Mesenchymal stem cell (in vitro differentiated cells and primary cell): ENCODE measurements at regions not wholly inside any gene's neighbourhood (a gene's known extent, or its start where the extent isn't known, plus 50 kb on each side); places are given as distances from the start of the nearest gene placed in this dataset.
"Not testable (repeated sequence)": the region's sequence is repeated elsewhere in the genome, so short reads cannot be mapped to it uniquely, and the experiment has no call there.

Source experiments
- DNase-seq: peaks from one replicate; pipeline ENCODE4 v3.0.0-alpha.2; 2013
- H2AFZ ChIP-seq: one replicate; pipeline ENCODE4 v1.6.1; 2013; ENCODE audit warnings: low read depth, mild to moderate bottlenecking, control low read depth, inconsistent platforms, low read length, moderate library complexity
- H2AK5ac ChIP-seq: 2 replicates; pipeline ENCODE4 v1.6.1; 2013; ENCODE audit warnings: low read length, moderate library complexity, mild to moderate bottlenecking, inconsistent platforms; ENCODE audit not compliant: severe bottlenecking
- H2BK120ac ChIP-seq: one replicate; pipeline ENCODE4 v1.6.1; 2013; ENCODE audit warnings: low read depth, mild to moderate bottlenecking, inconsistent platforms, low read length, moderate library complexity
- H2BK12ac ChIP-seq, 2 experiments: one replicate each; pipeline ENCODE4 v1.6.1; 2013; ENCODE audit warnings: inconsistent platforms in 2 of 2, low read length in 2 of 2, mild to moderate bottlenecking in 2 of 2, moderate library complexity in 2 of 2, control low read depth in 1 of 2
- H2BK15ac ChIP-seq: one replicate; pipeline ENCODE4 v1.6.1; 2013; ENCODE audit warnings: mild to moderate bottlenecking, low read depth, inconsistent platforms; ENCODE audit not compliant: poor library complexity, severe bottlenecking
- H2BK5ac ChIP-seq: 2 replicates; pipeline ENCODE4 v1.6.1; 2013; ENCODE audit warnings: low read depth, mild to moderate bottlenecking, low read length, control low read depth, inconsistent platforms; ENCODE audit not compliant: poor library complexity, severe bottlenecking
- H3K14ac ChIP-seq, 2 experiments: one replicate each; pipeline ENCODE4 v1.6.1; 2013; ENCODE audit warnings: inconsistent platforms in 2 of 2, low read length in 2 of 2, control low read depth in 1 of 2, mild to moderate bottlenecking in 1 of 2, moderate library complexity in 1 of 2
- H3K18ac ChIP-seq, 2 experiments: one replicate each; pipeline ENCODE4 v1.6.1; 2013; ENCODE audit warnings: inconsistent platforms in 2 of 2, low read length in 2 of 2, control low read depth in 1 of 2, low read depth in 1 of 2, mild to moderate bottlenecking in 1 of 2
- H3K23ac ChIP-seq, 2 experiments: one replicate each; pipeline ENCODE4 v1.6.1; 2013; ENCODE audit warnings: inconsistent platforms in 2 of 2, low read length in 2 of 2, mild to moderate bottlenecking in 2 of 2, moderate library complexity in 2 of 2, control low read depth in 1 of 2
- H3K27ac ChIP-seq: 2 replicates; pipeline ENCODE4 v1.5.1; 2013; ENCODE audit warnings: mild to moderate bottlenecking, moderate library complexity, low read length, control low read depth, inconsistent platforms; ENCODE audit not compliant: poor library complexity, severe bottlenecking
- H3K27me3 ChIP-seq, 2 experiments: 2 replicates each; pipeline versions ENCODE4 v1.6.1 to v1.7.0; 2013; ENCODE audit warnings: low read length in 2 of 2, mild to moderate bottlenecking in 2 of 2, moderate library complexity in 2 of 2, control low read depth in 1 of 2, inconsistent platforms in 1 of 2; ENCODE audit not compliant: control insufficient read depth in 1 of 2, insufficient read depth in 1 of 2
- H3K36me3 ChIP-seq, 2 experiments: 2 replicates each; pipeline versions ENCODE4 v1.6.1 to v1.7.0; 2013; ENCODE audit warnings: low read length in 2 of 2, control low read depth in 1 of 2, inconsistent platforms in 1 of 2, low read depth in 1 of 2, mild to moderate bottlenecking in 1 of 2; ENCODE audit not compliant: insufficient read depth in 2 of 2, control insufficient read depth in 1 of 2
- H3K4ac ChIP-seq, 2 experiments: one replicate each; pipeline ENCODE4 v1.6.1; 2013; ENCODE audit warnings: inconsistent platforms in 2 of 2, low read length in 2 of 2, mild to moderate bottlenecking in 2 of 2, moderate library complexity in 2 of 2, control low read depth in 1 of 2, low read depth in 1 of 2
- H3K4me1 ChIP-seq: 2 replicates; pipeline ENCODE4 v1.6.1; 2013; ENCODE audit warnings: low read depth, low read length, control low read depth; ENCODE audit not compliant: control insufficient read depth, insufficient read depth
- H3K4me2 ChIP-seq: 2 replicates; pipeline ENCODE4 v1.6.1; 2013; ENCODE audit warnings: low read length, mild to moderate bottlenecking, inconsistent platforms; ENCODE audit not compliant: poor library complexity, severe bottlenecking
- H3K4me3 ChIP-seq, 2 experiments: 2 replicates each; pipeline versions ENCODE4 v1.5.1 to v1.7.0; 2013; ENCODE audit warnings: low read length in 2 of 2, mild to moderate bottlenecking in 2 of 2, control low read depth in 1 of 2, low read depth in 1 of 2; ENCODE audit not compliant: insufficient read depth in 1 of 2
- H3K79me1 ChIP-seq: replicated peaks from 2 replicates; pipeline ENCODE4 v1.6.1; 2013; ENCODE audit warnings: mild to moderate bottlenecking, control low read depth, low read length, inconsistent platforms; ENCODE audit not compliant: poor library complexity, severe bottlenecking
- H3K9ac ChIP-seq: 2 replicates; pipeline ENCODE4 v1.7.0; 2013; ENCODE audit warnings: mild to moderate bottlenecking, low read length, moderate library complexity
- H3K9me3 ChIP-seq: 2 replicates; pipeline ENCODE4 v1.7.0; 2013; ENCODE audit warnings: mild to moderate bottlenecking, low read length; ENCODE audit not compliant: control insufficient read depth
- H4K8ac ChIP-seq: one replicate; pipeline ENCODE4 v1.6.1; 2013; ENCODE audit warnings: inconsistent platforms, mild to moderate bottlenecking, low read length, moderate library complexity
- H4K91ac ChIP-seq: one replicate; pipeline ENCODE4 v1.6.1; 2013; ENCODE audit warnings: mild to moderate bottlenecking, low read length, inconsistent platforms
- WGBS: methylation state at CpG from one replicate; pipeline ENCODE4 v1.1.7; 2013; ENCODE audit warnings: mixed read lengths; 5-methylcytosine and 5-hydroxymethylcytosine counted together

DNA sequence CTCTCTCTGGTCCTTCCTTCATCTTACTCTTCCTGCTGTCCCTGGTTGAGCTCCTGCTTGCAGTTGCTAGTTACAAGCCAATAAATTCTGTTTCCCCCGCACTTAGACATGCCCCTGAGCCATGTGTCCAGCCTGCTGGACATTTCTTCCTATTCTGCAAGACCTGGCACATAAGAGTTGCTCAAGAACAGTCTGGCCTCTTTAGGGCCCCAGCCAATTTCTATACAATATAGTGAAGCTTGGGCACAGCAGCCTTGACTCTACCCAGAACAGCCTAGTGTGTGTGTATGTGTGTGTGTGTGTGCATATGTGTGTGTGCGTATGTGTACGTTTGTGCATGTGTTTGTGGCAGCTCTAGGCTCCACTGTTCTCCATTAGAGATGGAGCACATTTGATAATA is 276.0 kb downstream of the CYRIA start:
- peaks cover 3% of the 10 kb centered on the region for H3K9me3 ChIP-seq
- H3K36me3 ChIP-seq, result no peaks in the 10 kb centered on the region
- no peak overlapping the region for H2BK5ac ChIP-seq
- no peak overlapping the region for H3K4me2 ChIP-seq
- no peak overlapping the region for H3K27ac ChIP-seq
- no peak overlapping the region for H3K9ac ChIP-seq
- H3K27me3 ChIP-seq, result peaks cover 0 to 10% of the 10 kb centered on the region in 2 experiments
- H3K79me1 ChIP-seq, result no peaks in the 10 kb centered on the region
- no peak overlapping the region for H2AFZ ChIP-seq
- H2BK120ac ChIP-seq, result no peak overlapping the region
- no peak overlapping the region for H4K91ac ChIP-seq
- H3K4ac ChIP-seq, result no peak overlapping the region
- H3K23ac ChIP-seq, result no peak overlapping the region
- no peak overlapping the region for H2AK5ac ChIP-seq
- no peak for DNase-seq
- no peak overlapping the region for H3K14ac ChIP-seq
- no peak overlapping the region for H3K18ac ChIP-seq
- WGBS, result 80% methylated on average over 3 of the region's 3 CpGs
- H4K8ac ChIP-seq, result no peak overlapping the region
- H2BK15ac ChIP-seq, result no peak overlapping the region
- H2BK12ac ChIP-seq, result no peak overlapping the region
- peaks cover 12% of the 10 kb centered on the region for H3K4me1 ChIP-seq
- no peak overlapping the region for H3K4me3 ChIP-seq

DNA sequence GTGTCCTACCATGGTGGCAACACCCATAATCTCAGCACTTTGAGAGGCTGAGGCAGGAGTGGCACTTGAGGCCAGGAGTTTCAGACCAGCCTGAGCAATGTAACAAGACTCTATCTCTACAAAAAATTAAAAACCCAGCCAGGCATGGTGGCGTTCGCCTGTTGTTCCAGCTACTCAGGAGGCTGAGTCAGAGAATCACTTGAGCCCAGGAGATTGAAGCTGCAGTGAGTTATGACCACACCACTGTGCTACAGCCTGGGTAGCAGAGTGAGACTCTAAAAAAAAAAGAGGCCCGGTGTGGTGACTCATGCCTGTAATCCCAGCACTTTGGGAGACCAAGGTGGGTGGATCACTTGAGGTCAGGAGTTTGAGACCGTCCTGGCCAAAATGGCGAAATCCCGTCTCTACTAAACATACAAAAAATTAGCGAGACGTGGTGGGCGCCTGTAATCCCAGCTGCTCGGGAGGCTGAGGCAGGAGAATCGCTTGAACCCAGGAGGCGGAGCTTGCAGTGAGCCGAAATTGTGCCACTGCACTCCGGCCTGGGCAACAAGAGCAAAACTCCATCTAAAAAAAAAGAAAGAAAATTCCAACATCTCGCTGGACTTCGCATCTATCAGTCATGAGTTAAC is 277.3 kb downstream of the CYRIA start:
- not testable (repeated sequence) for H2AK5ac ChIP-seq, H3K4me3 ChIP-seq, H3K79me1 ChIP-seq, H4K91ac ChIP-seq, H3K27ac ChIP-seq, H3K4me1 ChIP-seq, H3K9ac ChIP-seq, H3K4me2 ChIP-seq, H2BK5ac ChIP-seq, H2BK120ac ChIP-seq, H3K27me3 ChIP-seq, H3K23ac ChIP-seq, H4K8ac ChIP-seq, H2BK15ac ChIP-seq, H2BK12ac ChIP-seq, DNase-seq, H3K36me3 ChIP-seq, H3K18ac ChIP-seq, H2AFZ ChIP-seq, H3K4ac ChIP-seq, H3K9me3 ChIP-seq, H3K14ac ChIP-seq
- WGBS, result 79% methylated on average over 16 of the region's 16 CpGs

DNA sequence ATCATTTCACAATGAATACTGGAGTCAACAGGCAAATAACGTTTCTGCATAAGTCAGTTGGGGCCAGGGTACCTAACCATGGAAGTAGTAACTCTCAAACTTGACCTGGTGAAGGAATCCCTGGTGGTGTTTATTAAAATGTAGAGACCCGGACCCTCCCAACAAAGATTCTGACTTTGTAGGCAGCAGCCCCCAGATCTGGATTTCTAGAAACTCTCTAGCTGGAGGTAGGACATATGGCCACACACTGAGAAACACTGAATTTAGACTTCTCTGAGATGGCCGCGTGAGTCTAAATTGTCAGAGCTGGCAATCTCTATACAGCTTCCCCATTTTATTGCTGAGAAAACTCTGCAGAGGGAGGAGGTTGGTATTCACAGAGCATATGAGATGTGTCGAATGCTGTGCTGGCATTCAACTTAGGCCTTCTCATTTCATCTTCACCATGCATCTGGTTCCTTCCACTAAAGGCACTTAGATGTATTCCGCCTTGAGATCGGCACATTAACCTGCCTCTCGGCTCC is 278.1 kb downstream of the CYRIA start:
- Histone ChIP-seq H3K27ac (no peak overlapping the region), H3K4me2 (no peak overlapping the region), H2AK5ac (no peak overlapping the region), H2BK5ac (no peak overlapping the region), H3K23ac (no peak overlapping the region), H3K4me1 (no peaks in the 10 kb centered on the region), H3K14ac (no peak overlapping the region), H3K9ac (no peak overlapping the region), H2BK120ac (no peak overlapping the region), H3K36me3 (no peaks in the 10 kb centered on the region), H3K79me1 (no peaks in the 10 kb centered on the region), H3K27me3 (peaks cover 0 to 5% of the 10 kb centered on the region in 2 experiments), H2AFZ (no peak overlapping the region), H4K91ac (no peak overlapping the region), H3K4ac (no peak overlapping the region), H3K9me3 (peaks cover 3% of the 10 kb centered on the region), H3K4me3 (no peak overlapping the region), H2BK12ac (no peak overlapping the region), H3K18ac (no peak overlapping the region), H2BK15ac (no peak overlapping the region), H4K8ac (no peak overlapping the region)
- WGBS, result 88% methylated on average over 8 of the region's 8 CpGs
- DNase-seq, result no peak

DNA sequence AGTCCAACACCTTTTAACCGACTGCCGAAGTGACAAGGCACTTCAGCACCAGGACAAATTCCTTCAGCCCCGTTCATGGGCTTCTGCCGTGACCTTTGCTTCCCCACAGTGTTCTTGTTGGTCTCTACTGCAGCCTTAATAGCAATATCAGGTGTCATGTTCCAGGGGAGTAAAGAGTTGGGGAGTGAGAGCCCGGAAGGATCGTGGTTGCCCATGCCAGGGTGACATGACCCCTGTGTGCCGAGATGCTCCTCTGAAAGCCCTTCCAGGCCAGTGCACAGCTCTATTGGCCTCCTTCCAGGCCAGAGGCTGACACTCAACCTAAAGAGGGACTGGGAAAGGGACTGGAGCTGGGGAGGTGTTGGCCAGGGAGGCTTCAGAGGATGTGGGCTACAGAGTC is 279.2 kb downstream of the CYRIA start:
- no peak overlapping the region for H2BK120ac ChIP-seq
- H3K4ac ChIP-seq, result no peak overlapping the region
- no peaks in the 10 kb centered on the region for H3K4me1 ChIP-seq
- no peak overlapping the region for H3K4me2 ChIP-seq
- no peak overlapping the region for H3K23ac ChIP-seq
- H3K9ac ChIP-seq, result no peak overlapping the region
- H3K14ac ChIP-seq, result no peak overlapping the region
- no peaks in the 10 kb centered on the region for H3K36me3 ChIP-seq
- H3K4me3 ChIP-seq, result no peak overlapping the region
- H4K91ac ChIP-seq, result no peak overlapping the region
- no peaks in the 10 kb centered on the region for H3K79me1 ChIP-seq
- WGBS, result 71% methylated on average over 7 of the region's 7 CpGs
- no peak overlapping the region for H2BK5ac ChIP-seq
- DNase-seq, result no peak
- H3K9me3 ChIP-seq, result peaks cover 3% of the 10 kb centered on the region
- no peak overlapping the region for H2BK12ac ChIP-seq
- no peak overlapping the region for H2AFZ ChIP-seq
- no peaks in the 10 kb centered on the region for H3K27me3 ChIP-seq
- H4K8ac ChIP-seq, result no peak overlapping the region
- no peak overlapping the region for H2BK15ac ChIP-seq
- no peak overlapping the region for H3K18ac ChIP-seq
- H3K27ac ChIP-seq, result no peak overlapping the region
- no peak overlapping the region for H2AK5ac ChIP-seq
